Inflammatory macrophage treated with lipopolysaccharide for 4 hours (primary cell): ENCODE measurements at regions not wholly inside any gene's neighbourhood (a gene's known extent, or its start where the extent isn't known, plus 50 kb on each side); places are given as distances from the start of the nearest gene placed in this dataset.
"Not testable (repeated sequence)": the region's sequence is repeated elsewhere in the genome, so short reads cannot be mapped to it uniquely, and the experiment has no call there.

Experiments used
- DNase-seq: peaks from one replicate; pipeline ENCODE4 v3.0.0-alpha.2; 2020

- DNase-seq, result not testable (repeated sequence)
Observed at GRCh38 chr2:89537862-89538261, 846.4 kb downstream of the RPIA start.

- not testable (repeated sequence) for DNase-seq
Observed at GRCh38 chr2:89544110-89544509, 852.6 kb downstream of the RPIA start.

GRCh38 chr2:89579154-89579553 lies 887.7 kb downstream of the RPIA start:
- DNase-seq, result not testable (repeated sequence)

- not testable (repeated sequence) for DNase-seq
Observed at GRCh38 chr2:89582816-89583215, 891.3 kb downstream of the RPIA start.

- DNase-seq, result not testable (repeated sequence)
Observed at GRCh38 chr2:89584046-89584445, 892.6 kb downstream of the RPIA start.

GRCh38 chr2:89584868-89585557 lies 893.5 kb downstream of the RPIA start:
- not testable (repeated sequence) for DNase-seq

- DNase-seq, result peak; percentile 0
Observed at GRCh38 chr2:89585558-89585920, 894.1 kb downstream of the RPIA start.

GRCh38 chr2:89599843-89600242 lies 908.4 kb downstream of the RPIA start:
- DNase-seq, result not testable (repeated sequence)

- DNase-seq, result not testable (repeated sequence)
Observed at GRCh38 chr2:89606514-89606913, 915.0 kb downstream of the RPIA start.

GRCh38 chr2:89610207-89610926 lies 918.9 kb downstream of the RPIA start:
- not testable (repeated sequence) for DNase-seq

GRCh38 chr2:89610927-89611515 lies 919.5 kb downstream of the RPIA start:
- not testable (repeated sequence) for DNase-seq

- DNase-seq, result not testable (repeated sequence)
Observed at GRCh38 chr2:89611710-89612109, 920.2 kb downstream of the RPIA start.

- DNase-seq, result not testable (repeated sequence)
Observed at GRCh38 chr2:89649268-89649667, 957.8 kb downstream of the RPIA start.

- not testable (repeated sequence) for DNase-seq
Observed at GRCh38 chr2:89679254-89679653, 987.8 kb downstream of the RPIA start.
